DND-41 (cell line): ENCODE measurements at regions not wholly inside any gene's neighbourhood (a gene's known extent, or its start where the extent isn't known, plus 50 kb on each side); places are given as distances from the start of the nearest gene placed in this dataset.

Experiments used
- EZH2 ChIP-seq: IDR thresholded peaks from 3 replicates; pipeline ENCODE4 v1.6.1; 2012; ENCODE audit warnings: borderline replicate concordance, low read depth, mild to moderate bottlenecking, moderate library complexity, low read length, inconsistent platforms; ENCODE audit not compliant: severe bottlenecking
- TF ChIP-seq, protein P1 (sequence below): IDR thresholded peaks from 2 replicates; pipeline ENCODE4 v1.5.1; 2012; ENCODE audit warnings: borderline replicate concordance, low read length, moderate library complexity, mild to moderate bottlenecking; ENCODE audit not compliant: poor library complexity, severe bottlenecking; ENCODE audit errors: extremely low read depth

- TF ChIP-seq, protein P1, sequence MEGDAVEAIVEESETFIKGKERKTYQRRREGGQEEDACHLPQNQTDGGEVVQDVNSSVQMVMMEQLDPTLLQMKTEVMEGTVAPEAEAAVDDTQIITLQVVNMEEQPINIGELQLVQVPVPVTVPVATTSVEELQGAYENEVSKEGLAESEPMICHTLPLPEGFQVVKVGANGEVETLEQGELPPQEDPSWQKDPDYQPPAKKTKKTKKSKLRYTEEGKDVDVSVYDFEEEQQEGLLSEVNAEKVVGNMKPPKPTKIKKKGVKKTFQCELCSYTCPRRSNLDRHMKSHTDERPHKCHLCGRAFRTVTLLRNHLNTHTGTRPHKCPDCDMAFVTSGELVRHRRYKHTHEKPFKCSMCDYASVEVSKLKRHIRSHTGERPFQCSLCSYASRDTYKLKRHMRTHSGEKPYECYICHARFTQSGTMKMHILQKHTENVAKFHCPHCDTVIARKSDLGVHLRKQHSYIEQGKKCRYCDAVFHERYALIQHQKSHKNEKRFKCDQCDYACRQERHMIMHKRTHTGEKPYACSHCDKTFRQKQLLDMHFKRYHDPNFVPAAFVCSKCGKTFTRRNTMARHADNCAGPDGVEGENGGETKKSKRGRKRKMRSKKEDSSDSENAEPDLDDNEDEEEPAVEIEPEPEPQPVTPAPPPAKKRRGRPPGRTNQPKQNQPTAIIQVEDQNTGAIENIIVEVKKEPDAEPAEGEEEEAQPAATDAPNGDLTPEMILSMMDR = no peak
- TF ChIP-seq EZH2 = no peak
Observed at GRCh38 chr5:85538362-85538761, 1079.4 kb upstream of the COX7C start.
